NCI-H1092 treated with DMSO at 0.1 percent for 48 hours (cell line): ENCODE measurements at regions not wholly inside any gene's neighbourhood (a gene's known extent, or its start where the extent isn't known, plus 50 kb on each side); places are given as distances from the start of the nearest gene placed in this dataset.
A peak's percentile ranks its signal among the peaks of the same experiment; 100 is the strongest.

Experiments used
- DNase-seq: peaks from one replicate; lab custom pipeline; 2025; lab: John Stamatoyannopoulos, UW

DNA sequence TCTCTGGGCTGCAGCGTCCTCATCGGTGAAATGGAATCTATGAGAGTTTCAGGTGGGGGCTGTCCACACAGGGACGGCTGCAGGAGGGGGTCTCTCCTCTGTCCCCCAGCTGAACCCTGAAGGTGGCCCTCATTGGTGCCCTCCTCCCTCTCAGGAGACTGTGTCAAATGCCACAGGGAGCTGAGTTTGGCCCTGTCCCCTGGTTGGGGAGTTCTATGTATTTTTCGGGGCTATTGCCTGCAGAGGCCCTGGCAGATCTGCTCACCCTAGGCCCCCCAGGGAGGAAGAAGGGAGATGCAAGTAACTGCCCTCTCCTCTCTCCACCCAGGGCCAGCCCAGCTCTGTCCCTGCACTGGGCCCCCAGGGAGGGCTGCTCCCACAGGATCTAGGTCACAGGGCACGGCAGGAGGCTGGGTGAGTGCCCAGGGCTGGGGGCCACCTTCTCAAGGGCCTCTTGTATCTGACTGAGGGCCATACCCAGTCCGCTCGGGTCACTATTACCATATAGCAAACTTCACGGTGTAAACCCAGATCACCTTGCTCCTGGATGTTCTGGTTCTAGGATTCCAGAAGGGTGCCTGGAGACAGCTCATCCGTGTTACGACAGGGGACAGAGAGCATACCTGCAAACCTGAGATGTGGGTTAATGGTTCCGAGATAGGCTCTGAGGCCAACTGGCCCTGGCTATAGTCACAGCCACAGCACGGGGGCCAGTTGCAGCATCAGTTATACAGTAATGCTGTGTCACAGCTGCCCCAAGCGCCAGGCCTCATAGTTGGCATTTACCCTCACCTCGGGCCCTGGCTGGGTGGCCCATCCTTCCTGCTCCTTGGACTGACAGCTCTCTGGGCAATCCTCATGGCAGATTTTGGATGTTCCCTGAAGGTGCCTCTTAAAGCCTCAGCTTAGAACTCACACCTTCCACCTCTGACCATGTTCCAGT is 102.4 kb upstream of the PRR23E start:
- DNase-seq: no peak

DNA sequence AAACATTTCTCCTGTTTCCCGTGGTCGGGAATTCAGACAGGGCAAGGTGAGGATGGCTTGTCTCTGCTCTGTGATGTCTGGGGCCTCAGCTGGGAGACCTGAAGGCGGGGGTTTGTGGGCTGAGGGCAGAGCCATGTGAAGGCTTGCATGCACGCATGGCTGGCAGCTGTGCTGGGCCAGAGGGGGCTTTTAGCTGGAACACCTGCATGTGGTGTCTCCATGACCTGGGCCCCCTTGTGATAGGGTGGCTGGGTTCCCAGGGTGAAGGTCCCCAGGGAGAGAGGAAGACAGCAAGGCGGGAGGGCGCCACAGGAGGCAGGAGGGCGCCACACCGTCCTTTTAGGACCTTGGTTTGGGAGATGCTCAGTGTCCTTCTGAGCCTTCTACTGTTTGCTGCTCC is 101.6 kb upstream of the PRR23E start:
- no peak for DNase-seq

DNA sequence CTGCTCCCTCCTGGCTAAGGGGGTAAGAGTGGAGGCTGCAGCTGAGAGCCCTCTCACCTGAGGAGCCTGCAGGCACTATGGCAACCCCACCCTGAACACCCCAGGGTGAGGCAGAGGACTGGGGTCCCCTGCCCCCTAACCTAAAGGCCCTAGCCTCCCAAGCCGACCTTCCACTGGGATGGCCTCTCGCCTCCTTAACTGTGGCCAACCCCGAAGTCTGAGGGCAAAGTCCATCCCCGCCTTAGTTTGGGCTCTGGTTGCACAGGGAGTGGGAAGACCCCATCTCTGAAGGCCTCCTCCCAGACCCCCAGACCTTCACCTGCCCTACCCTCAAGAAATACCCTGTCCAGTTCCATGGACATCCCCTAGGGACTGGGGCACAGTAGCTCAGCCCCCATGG is 100.6 kb upstream of the PRR23E start:
- no peak for DNase-seq

DNA sequence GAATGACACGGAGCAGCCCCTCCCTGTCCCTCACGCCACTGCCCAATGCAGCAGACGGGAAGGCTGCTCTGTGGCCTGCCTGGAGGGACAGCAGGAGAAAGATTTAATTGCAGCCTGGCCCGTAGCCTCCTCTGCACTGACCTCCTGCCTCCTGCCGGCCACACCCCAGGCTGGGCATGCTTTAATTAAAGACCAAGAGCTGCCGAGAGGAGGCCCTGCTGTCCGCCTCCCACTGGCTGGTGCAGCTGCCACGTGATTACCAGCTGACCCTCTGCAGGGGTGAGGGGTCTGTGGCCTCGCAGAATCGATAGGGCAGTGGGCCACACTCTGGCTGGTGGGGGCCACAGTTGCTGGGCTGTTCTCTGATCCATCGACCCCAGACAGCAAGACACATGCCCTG is 100.2 kb upstream of the PRR23E start:
- DNase-seq: no peak

DNA sequence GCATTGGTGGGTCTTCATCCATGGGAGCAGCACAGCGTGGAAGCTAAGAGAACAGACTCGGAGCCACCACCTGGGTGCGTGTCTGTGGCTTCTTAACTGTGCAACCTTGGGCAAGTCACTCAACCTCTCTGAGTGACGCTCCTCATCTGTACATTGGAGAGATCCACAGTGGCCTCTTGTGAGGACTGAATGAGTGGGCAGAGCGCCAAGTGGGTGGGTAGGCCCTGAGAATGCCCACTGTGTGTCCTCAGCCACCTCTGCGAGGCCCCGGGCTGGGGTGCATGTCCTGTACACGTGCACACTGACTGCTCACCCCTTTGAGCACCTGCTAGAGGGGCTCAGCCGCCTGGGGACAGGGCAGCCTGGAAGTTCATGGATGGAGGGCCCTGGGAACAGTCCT is 99.6 kb upstream of the PRR23E start:
- no peak for DNase-seq

DNA sequence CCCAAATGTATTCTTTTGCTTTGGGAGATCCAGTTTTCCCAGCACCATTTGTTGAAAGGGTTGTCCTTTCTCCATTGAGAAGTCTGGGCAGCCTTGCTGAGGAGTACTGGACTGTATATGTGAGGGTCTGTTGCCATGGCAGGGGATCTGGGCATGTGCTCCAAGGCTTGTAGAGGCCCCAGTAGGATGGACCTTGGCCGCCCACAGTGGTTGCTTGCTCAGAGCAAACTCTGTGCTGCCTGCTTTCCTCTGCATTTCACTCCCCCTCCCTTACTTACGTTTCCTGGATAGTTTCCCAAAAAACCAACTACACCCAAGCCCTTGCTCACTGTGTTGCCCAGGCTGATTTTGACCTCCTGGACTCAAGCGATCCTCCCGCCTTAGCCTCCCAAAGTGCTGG is 97.2 kb upstream of the PRR23E start:
- no peak for DNase-seq

DNA sequence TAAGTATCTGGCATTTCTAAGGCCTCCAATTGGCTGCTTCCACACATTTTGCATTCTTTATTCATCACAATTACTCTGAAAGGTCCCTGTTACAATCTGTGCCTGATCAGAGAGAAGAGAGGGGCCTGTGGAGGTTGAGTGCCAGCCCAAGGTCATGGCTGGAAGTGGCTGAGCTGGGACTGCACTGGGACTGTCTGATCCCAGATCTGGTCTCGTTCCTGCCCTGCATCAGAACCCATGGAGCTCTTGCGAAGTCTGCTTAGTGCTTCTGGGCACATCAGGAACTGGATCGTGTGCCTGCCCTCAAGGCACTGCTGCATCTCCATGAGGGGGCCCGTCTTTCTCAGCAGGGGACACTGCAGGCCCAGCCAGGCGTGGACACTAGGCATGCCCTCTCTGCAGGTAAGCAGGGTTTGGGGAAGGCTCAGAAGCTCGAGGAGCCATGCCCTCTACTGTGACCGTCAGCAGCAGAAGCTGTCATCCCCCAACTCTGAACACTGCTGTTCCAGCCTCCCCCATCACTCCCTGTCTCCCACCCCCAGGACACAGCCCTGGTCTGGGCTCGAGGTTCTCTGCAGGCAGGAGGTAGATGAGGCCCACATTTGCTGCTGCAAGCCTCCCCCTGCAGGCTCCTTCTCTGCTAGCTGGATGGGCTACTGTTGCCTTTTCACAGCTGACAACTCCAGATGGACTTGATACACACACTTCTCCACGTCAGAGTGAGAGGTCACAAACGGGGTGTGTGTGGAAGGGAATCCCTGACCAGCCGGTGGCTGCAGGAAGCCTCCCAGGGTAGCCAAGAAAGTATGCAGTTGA is 96.5 kb upstream of the PRR23E start:
- no peak for DNase-seq

DNA sequence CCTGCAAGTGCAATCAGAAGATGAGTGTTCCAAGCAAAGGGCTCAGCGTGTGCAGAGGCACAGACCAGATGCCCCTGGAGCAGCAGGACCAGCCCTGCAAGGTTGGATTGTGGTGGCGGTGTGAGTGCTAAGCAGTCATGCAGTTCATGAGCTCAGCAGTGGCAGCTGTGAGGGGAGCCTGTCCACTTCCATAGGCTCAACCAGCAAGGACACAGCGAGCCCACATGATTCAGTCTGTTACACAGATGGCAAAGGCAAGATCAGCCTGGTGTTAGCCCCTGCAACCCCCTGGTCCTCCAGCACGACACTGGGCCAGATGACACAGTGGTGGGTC is 95.9 kb upstream of the PRR23E start:
- DNase-seq: no peak

DNA sequence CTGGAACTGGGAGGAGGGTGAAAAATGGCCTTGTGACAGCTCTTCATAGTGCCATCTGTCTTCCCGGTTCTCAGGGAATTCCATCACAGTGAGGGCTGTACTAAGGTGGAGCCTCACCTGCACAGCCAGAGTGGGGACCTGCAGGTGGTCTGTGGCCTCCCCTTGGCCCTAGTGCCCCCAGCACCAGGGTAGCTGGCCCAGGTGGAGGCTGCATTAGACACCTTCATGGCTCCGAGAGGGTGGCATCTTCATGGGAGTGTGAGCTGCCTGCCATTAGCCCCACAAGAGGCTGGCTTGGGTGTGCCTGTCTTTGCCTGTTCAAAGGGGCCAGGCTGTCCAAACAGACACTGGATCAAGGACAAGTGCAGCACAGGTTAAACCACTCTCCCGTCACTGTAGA is 95.5 kb upstream of the PRR23E start:
- DNase-seq: no peak

DNA sequence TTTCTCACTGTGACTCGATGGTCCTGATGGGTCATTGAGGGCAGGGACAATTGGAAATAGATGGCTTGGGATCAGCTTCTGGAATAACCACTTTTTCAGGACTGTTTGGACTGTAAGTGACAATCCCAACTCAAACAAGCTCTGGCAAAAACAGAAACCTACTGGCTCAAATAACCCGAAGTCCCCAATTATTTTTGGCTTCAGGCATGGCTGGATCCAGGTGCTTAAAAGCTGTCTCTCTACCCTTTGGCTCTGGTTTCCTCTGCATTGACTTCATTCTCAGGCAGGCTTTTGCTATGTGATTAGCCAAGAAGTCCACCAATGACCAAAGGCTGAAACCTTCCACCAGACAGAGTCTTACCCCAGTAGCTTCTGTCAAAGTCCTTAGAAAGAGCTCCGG is 92.9 kb upstream of the PRR23E start:
- DNase-seq: no peak

DNA sequence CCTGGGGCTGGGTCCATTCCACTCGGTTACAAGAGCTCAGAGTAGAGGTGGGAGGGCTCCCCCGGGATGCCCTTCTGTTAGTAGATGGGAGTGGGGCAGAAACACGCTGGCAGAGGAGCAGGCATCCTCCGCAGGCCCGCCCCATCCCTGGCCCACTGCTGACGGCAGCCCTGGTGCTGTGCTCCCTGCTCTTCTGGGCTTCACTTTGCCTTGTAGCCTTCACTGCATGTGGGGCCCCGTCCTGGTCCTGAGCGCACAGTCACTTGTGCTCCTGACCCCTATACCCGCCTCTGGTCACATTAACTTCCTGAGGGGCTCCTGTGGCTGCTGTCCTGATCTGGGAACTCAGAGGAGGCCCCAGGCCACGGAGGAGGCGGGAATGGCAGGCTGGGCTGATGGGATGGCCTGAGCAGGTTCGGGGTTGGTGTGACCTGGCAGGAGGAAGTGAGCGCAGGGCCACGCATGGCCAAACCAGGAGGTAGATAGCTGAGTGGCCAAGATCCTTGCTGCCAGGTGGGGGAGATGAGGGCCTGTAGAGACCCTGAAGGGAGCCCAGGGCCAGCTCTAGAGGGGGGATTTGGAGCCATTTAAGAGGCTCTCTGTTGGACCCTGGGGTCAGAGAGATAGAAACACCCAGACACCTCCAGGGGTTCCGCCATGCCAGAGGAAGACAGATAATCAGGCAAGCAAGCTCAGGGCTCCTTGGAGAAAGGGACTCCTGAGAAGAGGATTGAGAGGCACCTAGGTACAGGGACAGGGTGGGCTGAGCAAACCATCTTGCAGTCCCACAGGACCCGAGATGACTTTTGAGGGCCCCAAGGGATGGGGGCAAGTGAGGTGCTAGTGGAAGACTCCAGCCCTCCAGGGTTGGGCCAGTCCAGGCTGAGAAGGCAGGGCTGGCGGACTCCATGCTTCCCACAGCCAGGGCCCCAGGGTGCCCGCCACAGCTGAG is 92.2 kb upstream of the PRR23E start:
- DNase-seq: no peak

DNA sequence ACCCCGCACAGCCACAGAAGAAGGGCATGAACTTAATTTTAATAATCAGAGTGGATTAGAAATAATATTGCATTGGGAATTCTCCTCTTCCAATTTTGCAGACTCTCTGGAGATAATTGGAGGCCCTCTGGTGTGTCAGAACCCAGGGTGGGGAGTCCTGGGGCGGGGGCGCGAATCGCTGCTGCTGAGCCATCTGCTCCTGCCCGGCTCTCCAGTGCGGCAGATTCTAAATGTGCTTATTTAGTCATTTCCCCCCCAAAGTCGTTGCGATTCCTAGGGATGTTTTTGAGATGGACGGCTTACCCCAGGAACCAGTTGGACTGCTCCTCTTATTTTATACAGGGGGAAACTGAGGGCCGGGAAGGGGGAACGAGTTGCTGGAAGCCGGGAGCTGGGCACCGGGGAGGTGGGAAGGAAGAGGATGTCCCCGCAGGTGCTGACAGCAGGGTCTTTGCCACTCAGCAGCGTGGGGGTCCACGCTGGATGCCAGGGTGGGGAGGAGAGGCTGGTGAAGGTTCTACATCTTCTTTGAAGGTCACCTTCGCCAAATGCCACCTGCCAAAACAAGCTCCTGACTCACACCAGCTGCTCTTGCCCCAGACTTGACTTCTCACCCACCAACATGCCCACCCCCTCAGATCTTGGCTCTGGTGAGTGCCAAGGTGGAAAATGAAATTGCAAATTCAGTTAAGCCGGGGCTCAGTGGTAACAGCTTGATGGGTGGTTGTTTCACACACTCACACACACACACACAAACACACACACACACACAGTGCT is 91.3 kb upstream of the PRR23E start:
- DNase-seq: no peak

DNA sequence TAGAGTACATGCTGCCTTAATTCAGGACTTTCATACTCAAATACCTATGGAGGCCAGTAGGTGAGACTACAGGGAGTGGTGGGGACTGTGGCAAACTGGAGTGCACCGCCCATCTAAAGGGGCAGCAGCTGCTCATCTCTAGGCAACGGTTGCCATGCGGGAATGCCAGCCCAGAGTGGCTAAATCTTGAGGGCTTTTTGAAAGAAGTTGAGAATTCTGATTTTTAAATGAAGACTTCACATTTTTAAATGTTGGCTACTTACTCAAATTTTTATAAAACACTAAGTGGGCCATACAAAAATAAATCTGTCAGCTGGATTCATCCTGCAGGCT is 90.8 kb upstream of the PRR23E start:
- no peak for DNase-seq

DNA sequence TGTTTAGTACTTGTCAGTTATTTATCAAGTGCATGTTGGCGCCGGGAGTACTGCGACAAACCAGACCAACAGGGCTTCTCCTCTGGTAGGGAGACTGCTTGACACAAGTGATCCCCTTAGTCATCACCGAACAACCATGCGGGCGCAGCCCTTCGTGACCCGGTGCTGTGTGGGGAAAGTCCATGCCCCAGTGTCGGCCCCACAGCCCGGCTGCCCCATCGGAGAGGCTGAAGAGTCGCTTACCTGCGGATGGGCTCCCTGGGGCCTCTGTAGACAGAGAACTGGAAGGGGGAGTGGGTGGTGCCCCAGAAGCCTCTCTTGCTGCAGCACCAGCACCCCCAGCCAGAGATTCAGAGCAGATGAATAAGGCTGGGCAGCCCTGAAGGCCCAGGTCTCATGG is 90.3 kb upstream of the PRR23E start:
- no peak for DNase-seq

DNA sequence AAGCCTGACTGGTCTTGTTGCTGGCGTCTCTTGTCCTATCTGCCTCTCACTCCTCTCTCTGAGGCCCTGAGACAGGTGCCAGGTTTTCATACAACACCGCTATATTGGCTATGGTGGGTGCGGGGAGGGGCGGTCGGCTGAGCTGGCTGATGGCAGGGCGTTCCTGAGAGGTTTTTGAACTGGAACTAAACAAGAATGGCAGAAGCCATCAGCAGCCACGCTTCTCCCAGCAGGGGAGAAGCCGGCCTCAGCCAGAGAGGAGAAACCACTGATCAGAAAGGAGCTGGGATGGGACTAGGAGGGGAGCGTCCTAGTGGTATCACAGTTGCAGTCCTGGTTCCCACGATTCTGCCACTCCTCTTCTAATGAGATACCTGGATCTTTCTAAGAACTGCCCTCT is 89.9 kb upstream of the PRR23E start:
- peak; percentile 56 for DNase-seq

DNA sequence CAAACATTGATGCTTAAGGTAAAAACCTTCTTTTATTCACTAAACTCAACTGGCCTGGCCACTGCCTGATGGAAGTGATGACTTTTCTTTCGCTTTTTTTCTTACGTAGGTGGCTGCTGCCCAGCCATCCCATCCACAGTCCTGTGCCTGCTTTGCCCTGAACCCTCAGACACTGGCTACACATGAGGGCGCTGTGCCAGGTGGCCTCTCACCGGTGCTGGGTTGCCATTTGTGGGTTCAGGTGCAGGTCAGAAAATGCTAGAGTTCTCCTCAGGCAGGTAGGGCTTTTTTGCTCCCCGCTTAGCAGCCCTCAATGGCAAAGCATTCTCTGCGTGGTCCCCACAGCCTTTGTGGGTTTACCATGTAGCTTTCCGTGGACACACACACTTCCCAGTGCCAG is 88.3 kb upstream of the PRR23E start:
- peak; percentile 69 for DNase-seq

DNA sequence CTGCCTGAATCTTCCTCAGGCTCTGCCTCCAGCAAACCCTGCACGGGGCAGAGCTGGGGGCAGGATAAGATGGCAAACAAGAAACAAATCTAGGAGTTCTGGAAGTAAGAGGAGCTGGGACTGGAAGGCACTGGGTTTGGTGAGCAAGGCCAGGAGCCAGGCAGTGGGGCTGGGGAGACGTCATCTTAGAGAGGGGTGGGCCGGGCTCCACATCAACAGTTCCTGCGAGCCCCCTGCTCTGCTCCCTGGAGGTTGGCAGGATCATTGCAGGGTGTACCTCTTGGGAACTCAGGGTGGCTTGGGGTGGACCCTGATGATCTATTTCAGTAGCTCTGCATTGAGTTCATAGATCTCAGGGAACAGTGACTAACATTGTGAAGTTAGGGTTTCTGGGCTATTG is 87.3 kb upstream of the PRR23E start:
- DNase-seq: no peak

DNA sequence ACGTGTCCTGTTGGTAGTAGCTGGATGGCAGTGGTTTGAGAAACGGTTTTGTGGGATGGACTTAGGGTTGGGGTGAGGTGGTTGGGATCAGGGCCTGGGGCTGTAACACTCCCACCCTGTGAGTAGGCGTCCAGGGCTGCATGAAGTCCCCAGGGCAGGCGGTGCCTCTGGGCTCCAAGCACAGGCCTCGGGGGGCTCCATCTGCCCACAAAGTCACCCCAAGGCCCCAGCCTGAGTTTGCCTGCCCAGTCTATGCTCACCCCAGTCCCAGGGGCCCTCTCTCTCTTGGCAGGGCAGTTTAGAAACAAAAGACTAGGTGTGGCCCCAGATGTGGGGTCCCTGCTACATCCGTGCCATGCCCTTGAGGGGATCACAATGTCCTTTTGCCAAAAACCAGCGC is 86.9 kb upstream of the PRR23E start:
- no peak for DNase-seq

DNA sequence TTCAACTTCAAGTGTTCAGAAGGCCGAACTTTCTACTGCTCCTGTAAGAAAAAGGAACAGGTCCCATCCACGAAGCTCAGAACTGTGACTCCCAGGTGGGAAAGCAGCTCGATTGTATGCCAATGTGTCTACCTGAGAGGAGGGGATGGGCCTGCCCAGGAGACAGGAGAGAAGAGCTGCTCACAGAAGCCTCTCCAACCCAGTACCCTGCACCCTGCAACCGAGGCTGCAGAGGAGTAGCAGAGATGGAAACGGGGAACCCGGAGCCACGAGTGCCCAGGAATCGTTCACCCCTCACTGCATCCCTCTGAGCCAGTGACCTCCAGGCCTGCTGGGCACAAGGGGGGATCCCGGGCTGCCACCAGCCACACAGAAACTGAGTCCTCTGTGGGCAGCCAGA is 86.5 kb upstream of the PRR23E start:
- DNase-seq: no peak

DNA sequence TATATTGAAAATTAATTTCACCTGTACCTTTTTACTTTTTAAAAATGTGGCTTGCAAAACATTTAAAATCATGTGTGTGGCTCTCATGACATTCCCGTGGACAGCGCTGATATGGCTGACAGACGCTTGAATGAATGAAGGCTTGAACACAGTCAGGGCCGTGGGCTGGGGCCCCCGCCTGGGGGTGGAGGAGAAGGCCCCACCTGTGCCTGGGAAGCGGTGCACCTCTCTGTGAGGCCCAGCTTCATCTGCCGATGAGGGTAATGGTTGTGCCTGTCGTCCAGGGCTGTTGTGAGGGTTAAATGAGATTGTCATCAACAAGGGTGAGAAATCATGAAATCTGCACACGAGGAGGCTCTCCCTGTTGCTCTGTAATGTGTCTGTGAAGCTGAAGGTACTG is 85.9 kb upstream of the PRR23E start:
- no peak for DNase-seq

DNA sequence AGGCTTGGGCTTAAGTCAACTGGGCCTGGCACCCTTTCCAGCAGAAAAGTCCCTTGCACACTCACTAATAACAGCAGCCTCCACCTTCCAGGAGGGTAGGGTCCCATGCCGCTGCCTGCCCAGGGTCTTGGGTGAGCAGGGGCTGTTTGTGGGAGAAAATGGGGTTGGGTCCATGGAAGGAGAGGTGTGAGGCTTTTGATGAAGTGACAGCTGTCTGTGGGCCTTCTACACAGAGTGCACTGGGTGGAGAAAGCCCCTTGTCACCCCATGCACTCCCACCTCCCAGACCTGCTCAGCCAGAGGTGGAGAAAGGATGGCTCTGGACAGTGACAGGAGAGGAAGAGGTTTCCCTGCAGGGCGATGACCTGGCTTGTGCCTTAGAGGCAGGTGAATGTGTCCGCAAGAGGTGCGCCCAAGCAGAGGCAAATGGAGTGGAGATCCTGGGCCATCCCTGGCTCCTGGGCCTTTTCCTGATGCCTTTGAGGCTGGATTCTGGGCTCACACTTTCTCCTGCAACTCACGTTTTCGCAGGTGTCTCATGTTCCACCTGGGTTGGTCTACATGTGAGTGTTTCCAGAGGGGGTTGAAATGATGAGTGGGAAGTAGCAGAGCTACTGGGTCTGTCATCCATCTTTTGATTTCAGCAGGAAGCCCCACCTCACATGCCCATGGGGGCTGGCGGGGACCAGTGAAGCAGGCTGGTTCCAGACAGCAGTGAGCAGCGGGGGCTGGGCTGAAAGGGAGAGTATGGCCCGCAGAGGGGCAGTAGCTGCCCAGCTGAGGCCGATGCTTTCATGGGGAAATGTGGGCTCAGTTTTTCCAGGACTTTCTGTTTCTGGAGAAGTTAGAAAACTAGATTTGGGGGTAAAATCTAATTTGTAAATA is 85.2 kb upstream of the PRR23E start:
- DNase-seq: no peak
